Nephron (organoid): ENCODE measurements at regions not wholly inside any gene's neighbourhood (a gene's known extent, or its start where the extent isn't known, plus 50 kb on each side); places are given as distances from the start of the nearest gene placed in this dataset.
A peak's percentile ranks its signal among the peaks of the same experiment; 100 is the strongest.

Experiments used
- H3K27ac Mint-ChIP-seq, 3 experiments: 2 replicates each; pipeline ENCODE4 v1.8.0; 2020; ENCODE audit warnings: mixed read lengths in 3 of 3, mild to moderate bottlenecking in 2 of 3, moderate library complexity in 1 of 3
- H3K27me3 Mint-ChIP-seq: 2 replicates; pipeline ENCODE4 v1.8.0; 2021; ENCODE audit warnings: low read depth, mild to moderate bottlenecking, moderate library complexity, mixed read lengths
- H3K36me3 Mint-ChIP-seq: 2 replicates; pipeline ENCODE4 v1.8.0; 2020; ENCODE audit warnings: low read depth, mixed read lengths
- H3K4me1 Mint-ChIP-seq: 2 replicates; pipeline ENCODE4 v1.8.0; 2020; ENCODE audit warnings: mixed read lengths
- H3K4me3 Mint-ChIP-seq, 3 experiments: 2 replicates each; pipeline ENCODE4 v1.8.0; 2020; ENCODE audit warnings: mild to moderate bottlenecking in 3 of 3, mixed read lengths in 3 of 3, moderate library complexity in 2 of 3
- H3K9me3 Mint-ChIP-seq: 2 replicates; pipeline ENCODE4 v1.8.0; 2020; ENCODE audit warnings: mixed read lengths
- TF ChIP-seq, protein P1 (sequence below), 3 experiments: fragments of 200-600 bp; sonication (generic); IDR thresholded peaks; one replicate each; pipeline ENCODE4 v1.5.0; 2021; ENCODE audit warnings: antibody characterized with exemption in 3 of 3; ENCODE audit not compliant: unreplicated experiment in 3 of 3

DNA sequence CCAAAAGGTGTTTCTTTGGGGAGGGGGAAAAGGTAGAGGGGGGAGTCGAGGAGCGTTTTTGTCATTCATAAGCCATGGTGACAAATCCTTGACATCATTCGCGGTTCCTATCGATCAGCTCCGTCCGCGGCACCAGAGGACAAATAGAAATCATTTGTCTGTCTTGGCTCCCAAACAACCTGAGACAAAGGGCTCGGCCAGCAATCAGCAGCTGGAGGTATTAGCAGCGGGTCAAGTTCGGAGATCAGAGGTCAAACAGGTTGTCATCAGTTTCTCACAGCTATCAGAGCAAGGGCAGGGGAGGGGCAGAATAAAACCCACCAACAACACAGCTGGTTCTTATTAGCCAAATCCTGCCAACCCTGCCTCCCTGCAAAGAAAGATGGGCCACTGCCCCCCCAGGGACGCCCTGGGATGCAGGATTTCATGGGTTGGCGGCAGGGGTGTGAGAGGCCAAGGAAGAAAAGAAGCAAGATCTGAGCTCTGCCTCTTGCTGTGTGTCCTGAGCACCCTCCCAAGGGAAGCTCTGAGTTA is 145.3 kb upstream of the LHX1 start:
- H3K27me3 Mint-ChIP-seq = peaks cover 38% of the 10 kb centered on the region
- peaks cover 2% of the 10 kb centered on the region for H3K9me3 Mint-ChIP-seq
- TF ChIP-seq, protein P1, sequence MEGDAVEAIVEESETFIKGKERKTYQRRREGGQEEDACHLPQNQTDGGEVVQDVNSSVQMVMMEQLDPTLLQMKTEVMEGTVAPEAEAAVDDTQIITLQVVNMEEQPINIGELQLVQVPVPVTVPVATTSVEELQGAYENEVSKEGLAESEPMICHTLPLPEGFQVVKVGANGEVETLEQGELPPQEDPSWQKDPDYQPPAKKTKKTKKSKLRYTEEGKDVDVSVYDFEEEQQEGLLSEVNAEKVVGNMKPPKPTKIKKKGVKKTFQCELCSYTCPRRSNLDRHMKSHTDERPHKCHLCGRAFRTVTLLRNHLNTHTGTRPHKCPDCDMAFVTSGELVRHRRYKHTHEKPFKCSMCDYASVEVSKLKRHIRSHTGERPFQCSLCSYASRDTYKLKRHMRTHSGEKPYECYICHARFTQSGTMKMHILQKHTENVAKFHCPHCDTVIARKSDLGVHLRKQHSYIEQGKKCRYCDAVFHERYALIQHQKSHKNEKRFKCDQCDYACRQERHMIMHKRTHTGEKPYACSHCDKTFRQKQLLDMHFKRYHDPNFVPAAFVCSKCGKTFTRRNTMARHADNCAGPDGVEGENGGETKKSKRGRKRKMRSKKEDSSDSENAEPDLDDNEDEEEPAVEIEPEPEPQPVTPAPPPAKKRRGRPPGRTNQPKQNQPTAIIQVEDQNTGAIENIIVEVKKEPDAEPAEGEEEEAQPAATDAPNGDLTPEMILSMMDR (IDR thresholded peaks at IDR 0.05; ENCODE audit: unreplicated experiment in 3 of 3) = no peak
- H3K4me1 Mint-ChIP-seq = peaks cover 11% of the 10 kb centered on the region
- no peak overlapping the region for H3K27ac Mint-ChIP-seq
- no peaks in the 10 kb centered on the region for H3K36me3 Mint-ChIP-seq
- H3K4me3 Mint-ChIP-seq = no peak overlapping the region

DNA sequence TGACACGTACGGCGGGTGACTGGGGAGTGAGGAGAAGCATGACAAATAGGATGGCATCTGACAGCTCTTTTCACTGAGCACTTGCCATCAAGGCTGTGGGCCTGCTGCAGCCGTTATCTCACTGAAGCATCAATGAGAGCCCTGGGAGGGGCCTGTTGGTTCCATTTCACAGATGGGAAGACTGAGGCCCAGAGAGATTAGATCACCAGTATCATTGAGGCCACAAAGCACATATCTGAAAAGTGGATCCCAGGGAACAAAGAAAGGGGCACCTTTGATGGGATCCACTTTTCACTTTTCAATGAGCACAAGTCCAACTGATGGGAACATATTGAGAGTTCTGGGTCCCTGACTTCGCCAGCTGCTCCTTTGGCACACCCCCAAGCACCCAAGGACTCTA is 144.4 kb upstream of the LHX1 start:
- peaks cover 2% of the 10 kb centered on the region for H3K9me3 Mint-ChIP-seq
- peaks cover 11% of the 10 kb centered on the region for H3K4me1 Mint-ChIP-seq
- TF ChIP-seq, protein P1 (IDR thresholded peaks at IDR 0.05; ENCODE audit: unreplicated experiment in 3 of 3) = no peak
- no peak overlapping the region for H3K4me3 Mint-ChIP-seq
- peaks cover 38% of the 10 kb centered on the region for H3K27me3 Mint-ChIP-seq
- no peaks in the 10 kb centered on the region for H3K36me3 Mint-ChIP-seq
- no peak overlapping the region for H3K27ac Mint-ChIP-seq

DNA sequence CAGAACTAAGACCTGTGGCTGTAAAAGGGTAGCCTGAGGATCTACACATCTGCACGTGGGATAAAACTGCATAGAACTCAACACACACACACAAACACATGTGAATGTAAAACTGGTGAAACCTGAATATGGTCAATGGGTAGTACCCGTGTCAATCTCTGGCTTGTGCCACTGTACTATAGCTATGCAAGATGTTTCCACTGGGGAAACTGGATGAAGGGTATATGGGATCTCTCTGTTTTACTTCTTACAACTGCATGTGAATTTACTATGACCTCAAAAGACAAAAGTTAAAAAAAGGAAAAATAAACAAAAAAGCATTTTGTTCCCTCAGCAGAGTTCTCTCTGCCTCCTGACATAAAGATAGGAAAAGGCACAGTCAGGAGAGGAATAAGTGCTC is 143.3 kb upstream of the LHX1 start:
- no peak overlapping the region for H3K27ac Mint-ChIP-seq
- H3K9me3 Mint-ChIP-seq = peaks cover 2% of the 10 kb centered on the region
- H3K4me3 Mint-ChIP-seq = no peak overlapping the region
- H3K36me3 Mint-ChIP-seq = no peaks in the 10 kb centered on the region
- TF ChIP-seq, protein P1 (IDR thresholded peaks at IDR 0.05; ENCODE audit: unreplicated experiment in 3 of 3) = no peak
- peaks cover 11% of the 10 kb centered on the region for H3K4me1 Mint-ChIP-seq
- H3K27me3 Mint-ChIP-seq = peaks cover 29% of the 10 kb centered on the region

DNA sequence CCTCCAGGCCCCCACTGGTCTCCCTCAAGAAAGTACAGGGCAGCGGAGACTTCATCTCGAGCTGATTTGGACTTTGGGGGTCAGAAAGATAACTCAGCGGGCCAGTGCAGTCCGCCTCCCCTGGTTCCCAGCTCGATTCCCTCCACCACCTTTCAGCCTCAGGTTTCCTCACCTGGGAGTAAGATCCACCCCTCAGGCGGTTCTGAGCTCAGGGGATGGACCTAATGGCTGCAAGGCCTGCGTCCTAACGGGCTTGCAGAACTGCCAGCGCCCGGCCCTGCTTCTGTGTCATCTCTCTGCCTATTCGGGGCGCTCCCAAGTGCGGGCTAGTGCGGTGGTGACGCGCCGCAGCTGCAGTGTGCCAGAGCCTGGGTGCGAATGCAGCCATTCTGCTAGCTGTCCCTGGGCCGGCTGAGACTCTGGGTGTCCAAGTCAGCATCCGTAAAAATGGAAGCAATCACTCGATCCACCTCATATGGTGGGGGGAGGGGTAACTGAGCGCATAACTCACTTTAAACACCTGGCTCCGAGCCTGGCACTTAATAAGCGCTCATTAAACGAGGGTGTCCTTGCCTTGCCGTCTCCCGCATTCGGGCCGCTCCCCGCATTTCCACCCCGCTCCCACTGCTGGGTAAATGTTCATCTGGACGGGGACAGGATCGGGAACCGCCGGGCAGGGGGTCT is 129.6 kb upstream of the LHX1 start:
- Mint-ChIP-seq H3K27ac (no peak overlapping the region), H3K36me3 (no peaks in the 10 kb centered on the region), H3K4me1 (no peaks in the 10 kb centered on the region), H3K4me3 (no peak overlapping the region), H3K27me3 (peaks cover 93% of the 10 kb centered on the region), H3K9me3 (no peaks in the 10 kb centered on the region)
- TF ChIP-seq, protein P1 (IDR thresholded peaks at IDR 0.05; ENCODE audit: unreplicated experiment in 3 of 3) = no peak

DNA sequence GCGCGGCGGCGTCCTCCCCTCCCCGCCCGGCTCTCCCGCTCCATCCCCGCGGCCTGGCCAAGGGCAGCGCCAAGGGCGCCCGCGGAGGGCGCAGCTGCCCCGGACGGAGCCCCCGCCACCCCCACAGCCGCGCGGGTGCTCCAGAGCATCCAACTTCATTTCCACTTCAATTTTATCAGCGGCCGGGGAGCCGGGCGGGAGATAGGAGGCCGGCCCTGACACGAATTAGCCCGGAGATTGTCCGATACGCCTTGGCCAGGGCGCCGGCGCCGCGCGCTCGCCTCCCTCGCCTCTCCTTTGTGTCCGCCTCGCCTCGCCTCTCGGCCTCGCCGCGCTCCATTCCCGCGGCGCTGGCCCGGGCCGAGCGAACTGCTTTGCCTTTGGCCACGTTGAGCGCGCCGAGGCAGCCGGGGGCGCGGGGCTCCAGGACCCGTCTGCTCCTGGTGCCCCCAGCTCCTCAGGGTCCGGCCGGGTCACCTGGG is 129.1 kb upstream of the LHX1 start:
- Mint-ChIP-seq H3K27ac (no peak overlapping the region), H3K4me3 (peak overlapping the region in 1 of 3 experiments; percentile 68), H3K9me3 (no peaks in the 10 kb centered on the region), H3K4me1 (peaks cover 3% of the 10 kb centered on the region), H3K27me3 (peaks cover 96% of the 10 kb centered on the region), H3K36me3 (no peaks in the 10 kb centered on the region)
- TF ChIP-seq, protein P1 (IDR thresholded peaks at IDR 0.05; ENCODE audit: unreplicated experiment in 3 of 3) = no peak

DNA sequence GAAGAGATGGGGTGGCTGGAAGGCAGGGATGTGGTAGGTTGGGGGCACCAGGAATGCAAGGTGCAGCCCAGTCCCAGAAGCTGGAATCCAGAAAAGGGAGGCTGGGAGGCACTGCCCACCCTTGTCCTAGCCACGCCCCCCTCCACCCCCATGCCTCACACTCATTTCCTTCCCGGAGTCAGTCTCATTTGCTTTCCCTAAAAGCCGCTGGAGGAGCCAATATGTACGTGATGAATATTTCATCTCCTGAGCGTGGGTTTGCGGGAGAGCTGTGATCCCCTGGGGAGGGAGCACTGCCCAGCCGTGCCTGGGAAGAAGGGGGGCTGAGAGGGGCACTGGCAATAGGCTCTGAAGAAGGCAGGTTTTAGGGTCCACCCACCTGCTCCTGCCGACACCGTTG is 124.5 kb upstream of the LHX1 start:
- Mint-ChIP-seq H3K27ac (no peak overlapping the region), H3K9me3 (no peaks in the 10 kb centered on the region), H3K27me3 (peaks cover 92% of the 10 kb centered on the region), H3K4me3 (no peak overlapping the region), H3K36me3 (no peaks in the 10 kb centered on the region), H3K4me1 (peaks cover 20% of the 10 kb centered on the region)
- TF ChIP-seq, protein P1 (IDR thresholded peaks at IDR 0.05; ENCODE audit: unreplicated experiment in 3 of 3) = no peak
